Astrocyte of the spinal cord (primary cell): ENCODE measurements at regions not wholly inside any gene's neighbourhood (a gene's known extent, or its start where the extent isn't known, plus 50 kb on each side); places are given as distances from the start of the nearest gene placed in this dataset.

Experiments
- DNase-seq: peaks from one replicate; pipeline ENCODE4 v3.0.0; 2011; ENCODE audit warnings: low read depth, low spot score
- H3K4me3 ChIP-seq: 2 replicates; pipeline ENCODE4 v1.5.1; 2011; ENCODE audit warnings: low read depth, mild to moderate bottlenecking, low read length, moderate library complexity
- in situ Hi-C: cut with HindIII; loops from 2 replicates; pipeline ENCODE4 v1.10.0; 2017; ENCODE audit warnings: low sequenced_read_pairs
- TF ChIP-seq, protein P1 (sequence below): IDR thresholded peaks from 2 replicates; pipeline ENCODE4 v1.5.1; 2012; ENCODE audit warnings: low read depth, mild to moderate bottlenecking, low read length, inconsistent platforms

DNA sequence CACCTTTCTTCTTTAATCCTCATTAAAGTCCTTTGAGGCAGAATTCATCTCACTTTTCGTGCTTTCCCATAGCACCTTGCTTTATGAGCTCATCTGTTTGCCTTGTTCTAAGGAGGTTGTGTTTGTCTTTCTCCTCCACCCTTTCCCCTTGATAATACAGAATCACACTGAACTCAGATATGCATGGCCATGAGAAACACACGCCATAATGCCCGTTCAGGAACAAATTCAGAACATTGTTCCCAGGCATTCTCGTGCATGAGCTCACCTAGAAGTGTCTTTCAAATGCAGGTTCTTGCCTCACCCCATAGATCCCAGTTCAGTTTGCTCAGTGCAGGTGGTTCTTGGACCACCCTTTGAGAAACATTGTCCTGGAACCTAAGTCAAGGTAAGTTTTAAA lies 71.1 kb downstream of the TMEM114 start:
- TF ChIP-seq, protein P1, sequence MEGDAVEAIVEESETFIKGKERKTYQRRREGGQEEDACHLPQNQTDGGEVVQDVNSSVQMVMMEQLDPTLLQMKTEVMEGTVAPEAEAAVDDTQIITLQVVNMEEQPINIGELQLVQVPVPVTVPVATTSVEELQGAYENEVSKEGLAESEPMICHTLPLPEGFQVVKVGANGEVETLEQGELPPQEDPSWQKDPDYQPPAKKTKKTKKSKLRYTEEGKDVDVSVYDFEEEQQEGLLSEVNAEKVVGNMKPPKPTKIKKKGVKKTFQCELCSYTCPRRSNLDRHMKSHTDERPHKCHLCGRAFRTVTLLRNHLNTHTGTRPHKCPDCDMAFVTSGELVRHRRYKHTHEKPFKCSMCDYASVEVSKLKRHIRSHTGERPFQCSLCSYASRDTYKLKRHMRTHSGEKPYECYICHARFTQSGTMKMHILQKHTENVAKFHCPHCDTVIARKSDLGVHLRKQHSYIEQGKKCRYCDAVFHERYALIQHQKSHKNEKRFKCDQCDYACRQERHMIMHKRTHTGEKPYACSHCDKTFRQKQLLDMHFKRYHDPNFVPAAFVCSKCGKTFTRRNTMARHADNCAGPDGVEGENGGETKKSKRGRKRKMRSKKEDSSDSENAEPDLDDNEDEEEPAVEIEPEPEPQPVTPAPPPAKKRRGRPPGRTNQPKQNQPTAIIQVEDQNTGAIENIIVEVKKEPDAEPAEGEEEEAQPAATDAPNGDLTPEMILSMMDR, result no peak
- in situ Hi-C loops, result no loop called here
- no peak overlapping the region for H3K4me3 ChIP-seq
- no peak for DNase-seq

DNA sequence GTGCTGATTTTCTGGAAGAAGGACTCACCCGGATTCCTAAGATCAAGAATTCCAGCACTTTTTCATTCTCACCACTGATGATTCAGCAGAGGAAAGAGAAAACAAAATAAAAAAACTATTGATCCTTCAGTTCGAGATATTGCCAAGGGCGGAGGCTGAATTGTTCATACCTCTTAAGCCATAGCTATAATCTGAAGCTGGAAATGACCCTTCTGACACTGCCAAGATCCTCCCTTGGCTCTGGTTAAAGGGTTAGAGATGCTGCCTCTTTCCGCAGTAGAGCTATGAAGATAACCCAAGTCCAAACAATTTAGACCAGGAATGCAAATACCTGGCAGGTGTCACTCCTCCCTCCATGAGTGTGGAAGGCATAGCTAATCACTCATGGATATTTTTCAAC lies 73.0 kb downstream of the TMEM114 start:
- no peak overlapping the region for H3K4me3 ChIP-seq
- in situ Hi-C loops, result no loop called here
- TF ChIP-seq, protein P1, result no peak
- no peak for DNase-seq

DNA sequence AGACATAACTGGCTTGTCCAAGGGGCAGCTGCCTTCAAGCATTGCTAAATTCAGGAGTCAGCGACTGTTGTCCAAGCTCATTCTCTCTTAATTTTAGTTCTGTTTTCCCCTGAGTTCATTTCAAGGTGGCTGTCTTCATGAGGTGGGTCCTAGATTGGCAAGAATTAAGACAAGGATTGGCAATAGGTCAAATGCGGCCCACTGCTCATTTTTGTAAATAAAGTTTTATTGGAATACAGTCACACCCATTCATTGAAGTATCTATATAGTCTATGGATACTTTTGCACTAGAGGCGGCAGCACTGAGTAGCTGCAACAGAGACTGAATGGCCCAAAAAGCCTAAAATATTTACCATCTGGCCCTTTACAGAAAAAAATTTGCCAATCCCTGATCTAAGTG lies 73.8 kb downstream of the TMEM114 start:
- TF ChIP-seq, protein P1, result no peak
- DNase-seq, result no peak
- in situ Hi-C loops, result no loop called here
- H3K4me3 ChIP-seq, result no peak overlapping the region

DNA sequence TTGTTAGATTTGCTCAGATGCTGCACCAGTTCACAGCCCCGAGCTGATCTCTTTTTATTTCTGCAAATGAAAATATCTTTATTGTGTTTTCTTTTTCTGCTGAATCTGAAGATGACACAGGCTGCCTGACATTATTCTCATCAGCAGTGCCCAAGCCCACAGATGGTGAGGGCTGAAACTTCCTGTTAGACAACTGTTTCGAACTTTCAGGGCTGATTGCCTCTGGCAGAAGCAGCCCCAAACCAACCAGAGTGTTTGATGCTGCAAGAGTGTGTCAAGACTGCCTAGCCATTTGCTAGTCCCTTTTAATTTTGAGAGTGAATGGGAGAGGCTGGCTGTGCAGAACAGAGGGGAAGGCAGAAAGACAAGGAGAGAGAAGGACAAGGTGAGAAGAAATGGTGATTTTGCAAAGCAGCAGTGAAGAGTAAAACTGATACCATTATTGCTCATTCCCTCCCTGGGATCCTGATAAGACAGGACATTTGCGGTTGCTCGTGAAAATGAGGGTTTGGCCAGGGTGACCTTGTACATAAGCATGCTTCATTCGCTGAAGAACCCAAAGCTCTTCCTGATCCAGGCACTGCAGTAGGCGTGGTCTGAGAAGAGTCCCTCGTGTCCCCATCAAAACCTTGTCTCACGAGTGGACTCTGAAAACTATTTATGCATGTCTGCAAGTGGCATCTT lies 77.2 kb downstream of the TMEM114 start:
- DNase-seq, result no peak
- TF ChIP-seq, protein P1, result no peak
- in situ Hi-C loops, result no loop called here
- H3K4me3 ChIP-seq, result no peak overlapping the region

DNA sequence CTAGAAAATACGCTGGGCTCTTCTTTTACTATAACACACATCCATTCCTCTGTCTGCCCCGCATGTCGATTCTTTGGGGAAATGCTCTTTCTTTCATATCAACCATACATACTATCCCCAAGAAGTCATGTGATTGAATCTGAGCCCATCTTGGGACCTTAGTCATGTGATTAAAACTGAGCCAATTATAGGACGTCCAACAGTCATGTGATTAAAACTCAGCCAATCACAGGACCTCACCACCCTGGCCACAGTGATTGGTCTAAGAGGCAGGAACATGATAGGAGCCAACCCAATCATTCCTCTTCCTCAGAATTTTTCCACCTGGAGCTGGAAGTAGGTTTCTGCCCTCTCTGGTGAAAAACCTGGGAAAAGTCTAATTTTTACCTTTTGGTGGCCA lies 78.8 kb downstream of the TMEM114 start:
- in situ Hi-C loops, result no loop called here
- no peak for DNase-seq
- TF ChIP-seq, protein P1, result no peak
- no peak overlapping the region for H3K4me3 ChIP-seq

DNA sequence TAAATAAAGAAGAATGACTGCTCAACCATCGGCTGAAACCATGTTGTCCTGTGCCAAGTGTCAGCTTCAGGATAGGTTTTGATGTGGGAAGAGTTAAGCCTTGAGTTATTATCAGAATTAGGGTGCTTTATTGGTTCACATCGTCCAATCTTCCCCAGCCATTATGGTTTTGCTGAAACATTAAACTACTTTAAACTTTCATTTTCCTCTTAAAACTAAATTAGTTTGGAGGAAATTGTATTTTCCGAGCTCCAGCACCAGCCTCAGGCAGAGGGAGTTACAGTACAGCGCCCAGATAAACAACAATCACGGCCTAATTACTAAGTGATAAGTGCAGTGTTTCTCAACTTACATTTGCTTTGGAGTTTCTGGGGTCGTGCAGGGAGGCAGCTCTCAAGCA lies 80.2 kb downstream of the TMEM114 start:
- TF ChIP-seq, protein P1, result no peak
- in situ Hi-C loops, result no loop called here
- H3K4me3 ChIP-seq, result no peak overlapping the region
- no peak for DNase-seq
